ENCODE measurements at regions not wholly inside any gene's neighbourhood (a gene's known extent, or its start where the extent isn't known, plus 50 kb on each side); places are given as distances from the start of the nearest gene placed in this dataset.

DNA sequence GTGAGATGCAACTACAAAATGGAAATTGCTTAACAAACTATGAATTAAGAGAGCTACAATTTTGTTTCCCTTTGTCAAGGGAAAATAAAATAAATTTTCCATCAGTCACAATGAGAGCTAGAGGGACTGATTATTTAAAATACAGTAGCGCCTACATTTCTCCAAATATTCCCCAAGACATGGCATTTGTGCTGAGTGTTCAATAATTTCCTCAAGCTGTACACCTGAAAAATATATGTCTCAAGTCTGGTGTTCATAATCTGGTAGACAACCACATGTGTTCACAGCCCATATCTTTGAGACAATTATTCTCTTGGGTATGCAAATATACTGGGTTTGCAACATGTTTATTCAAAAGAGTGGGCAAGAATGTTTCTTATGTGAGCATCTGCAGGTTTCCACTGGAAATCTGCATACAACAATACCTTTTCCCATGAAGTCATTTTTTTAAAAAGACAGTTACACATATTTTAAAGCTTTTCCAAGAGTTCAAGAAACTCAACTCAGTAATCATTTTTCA lies 240.1 kb upstream of the VRK2 start:
- H3K4me3 ChIP-seq (ENCODE audit: low read depth, low read length): no peak overlapping the region
- TF ChIP-seq, protein P1, sequence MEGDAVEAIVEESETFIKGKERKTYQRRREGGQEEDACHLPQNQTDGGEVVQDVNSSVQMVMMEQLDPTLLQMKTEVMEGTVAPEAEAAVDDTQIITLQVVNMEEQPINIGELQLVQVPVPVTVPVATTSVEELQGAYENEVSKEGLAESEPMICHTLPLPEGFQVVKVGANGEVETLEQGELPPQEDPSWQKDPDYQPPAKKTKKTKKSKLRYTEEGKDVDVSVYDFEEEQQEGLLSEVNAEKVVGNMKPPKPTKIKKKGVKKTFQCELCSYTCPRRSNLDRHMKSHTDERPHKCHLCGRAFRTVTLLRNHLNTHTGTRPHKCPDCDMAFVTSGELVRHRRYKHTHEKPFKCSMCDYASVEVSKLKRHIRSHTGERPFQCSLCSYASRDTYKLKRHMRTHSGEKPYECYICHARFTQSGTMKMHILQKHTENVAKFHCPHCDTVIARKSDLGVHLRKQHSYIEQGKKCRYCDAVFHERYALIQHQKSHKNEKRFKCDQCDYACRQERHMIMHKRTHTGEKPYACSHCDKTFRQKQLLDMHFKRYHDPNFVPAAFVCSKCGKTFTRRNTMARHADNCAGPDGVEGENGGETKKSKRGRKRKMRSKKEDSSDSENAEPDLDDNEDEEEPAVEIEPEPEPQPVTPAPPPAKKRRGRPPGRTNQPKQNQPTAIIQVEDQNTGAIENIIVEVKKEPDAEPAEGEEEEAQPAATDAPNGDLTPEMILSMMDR (IDR thresholded peaks at IDR 0.05; ENCODE audit: control insufficient read depth, extremely low read depth, insufficient read depth): no peak
- no peak for DNase-seq (ENCODE audit: low read depth)

DNA sequence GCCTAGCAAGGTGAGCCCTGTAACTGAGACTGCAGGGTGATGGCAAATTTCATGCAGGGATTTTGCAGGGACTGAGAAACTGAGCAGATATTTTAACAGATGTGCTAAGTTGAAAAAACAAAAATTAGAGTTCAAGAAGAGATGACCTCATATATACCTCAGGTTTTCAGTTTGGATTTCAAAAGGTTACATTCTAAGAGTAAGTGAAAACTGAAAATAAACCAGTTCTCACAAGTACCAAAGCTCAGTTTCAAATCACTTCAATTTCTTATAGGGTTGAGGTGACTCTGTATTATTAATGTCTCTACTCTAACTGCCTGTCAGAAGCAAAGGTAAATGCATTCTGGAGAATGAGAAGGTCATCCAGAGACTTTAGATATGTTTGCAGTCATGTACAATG lies 237.4 kb upstream of the VRK2 start:
- H3K4me3 ChIP-seq (ENCODE audit: low read depth, low read length): no peak overlapping the region
- TF ChIP-seq, protein P1 (IDR thresholded peaks at IDR 0.05; ENCODE audit: control insufficient read depth, extremely low read depth, insufficient read depth): no peak
- DNase-seq (ENCODE audit: low read depth): no peak

GRCh38 chr2:57821088-57821487 lies 225.5 kb upstream of the VRK2 start:
- no peak overlapping the region for H3K4me3 ChIP-seq (ENCODE audit: low read depth, low read length)
- TF ChIP-seq, protein P1 (IDR thresholded peaks at IDR 0.05; ENCODE audit: control insufficient read depth, extremely low read depth, insufficient read depth): no peak
- no peak for DNase-seq (ENCODE audit: low read depth)

- TF ChIP-seq, protein P1 (IDR thresholded peaks at IDR 0.05; ENCODE audit: control insufficient read depth, extremely low read depth, insufficient read depth): no peak
- H3K4me3 ChIP-seq (ENCODE audit: low read depth, low read length): no peak overlapping the region
- DNase-seq (ENCODE audit: low read depth): no peak
These were observed 218.4 kb upstream of the VRK2 start for GRCh38 chr2:57828221-57828620.

GRCh38 chr2:57834666-57835065 lies 211.9 kb upstream of the VRK2 start:
- TF ChIP-seq, protein P1 (IDR thresholded peaks at IDR 0.05; ENCODE audit: control insufficient read depth, extremely low read depth, insufficient read depth): no peak
- H3K4me3 ChIP-seq (ENCODE audit: low read depth, low read length): no peak overlapping the region
- DNase-seq (ENCODE audit: low read depth): no peak

DNA sequence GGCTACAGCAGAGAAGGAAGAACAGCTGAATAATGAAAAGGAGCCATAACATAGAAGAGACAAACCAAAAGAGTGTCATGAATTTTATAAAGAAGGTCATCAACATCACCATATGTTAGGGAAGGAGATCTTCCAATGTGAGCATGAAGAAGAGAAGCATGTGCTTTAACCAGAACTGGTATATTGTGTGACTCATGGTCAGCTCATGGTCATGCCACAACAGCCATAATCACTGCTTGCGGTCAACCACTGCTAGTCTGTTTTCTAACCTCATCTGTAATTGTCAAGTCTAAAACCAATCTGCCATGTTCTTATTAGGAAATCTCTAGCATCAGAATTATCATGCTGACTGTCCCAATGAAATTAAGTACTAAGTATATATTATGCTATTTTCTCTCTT lies 204.1 kb upstream of the VRK2 start:
- no peak overlapping the region for H3K4me3 ChIP-seq (ENCODE audit: low read depth, low read length)
- TF ChIP-seq, protein P1 (IDR thresholded peaks at IDR 0.05; ENCODE audit: control insufficient read depth, extremely low read depth, insufficient read depth): no peak
- no peak for DNase-seq (ENCODE audit: low read depth)

GRCh38 chr2:57843158-57843557 lies 203.4 kb upstream of the VRK2 start:
- H3K4me3 ChIP-seq (ENCODE audit: low read depth, low read length): no peak overlapping the region
- TF ChIP-seq, protein P1 (IDR thresholded peaks at IDR 0.05; ENCODE audit: control insufficient read depth, extremely low read depth, insufficient read depth): no peak
- no peak for DNase-seq (ENCODE audit: low read depth)
